ENCODE measurements at regions not wholly inside any gene's neighbourhood (a gene's known extent, or its start where the extent isn't known, plus 50 kb on each side); places are given as distances from the start of the nearest gene placed in this dataset.

DNA sequence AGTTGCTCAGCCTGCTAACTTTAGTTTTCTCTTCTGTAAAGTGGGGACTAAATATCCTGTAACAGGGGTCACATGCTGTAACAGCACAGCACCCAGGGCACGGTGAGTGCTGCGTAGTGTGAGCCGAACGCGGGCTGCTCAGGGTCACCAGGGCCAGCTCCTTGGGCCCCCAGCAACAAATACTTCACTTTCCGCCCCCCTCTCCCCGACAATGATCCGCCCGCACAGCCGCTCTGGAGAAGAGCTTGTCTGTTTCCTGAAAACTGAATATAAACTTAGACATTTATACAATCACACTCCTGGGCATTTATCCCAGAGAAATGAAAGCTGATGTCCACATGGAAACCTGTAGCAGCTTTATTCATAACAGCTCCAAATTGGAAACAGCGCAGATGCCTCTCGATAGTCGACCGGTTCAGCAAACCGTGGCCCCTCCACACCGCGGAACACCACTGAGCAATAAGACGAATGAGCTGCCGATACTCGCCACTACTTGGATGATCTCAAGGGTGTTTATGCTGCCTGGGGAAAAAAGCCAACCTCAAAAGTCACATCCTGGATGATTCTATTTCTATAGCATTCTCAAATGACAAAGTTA is 267.2 kb downstream of the PARN start:
- no peak for DNase-seq (ENCODE audit: low read depth in 2 of 2)

- no peak for DNase-seq (ENCODE audit: low read depth in 2 of 2)
Observed at GRCh38 chr16:14360326-14361037, 269.6 kb downstream of the PARN start.

DNA sequence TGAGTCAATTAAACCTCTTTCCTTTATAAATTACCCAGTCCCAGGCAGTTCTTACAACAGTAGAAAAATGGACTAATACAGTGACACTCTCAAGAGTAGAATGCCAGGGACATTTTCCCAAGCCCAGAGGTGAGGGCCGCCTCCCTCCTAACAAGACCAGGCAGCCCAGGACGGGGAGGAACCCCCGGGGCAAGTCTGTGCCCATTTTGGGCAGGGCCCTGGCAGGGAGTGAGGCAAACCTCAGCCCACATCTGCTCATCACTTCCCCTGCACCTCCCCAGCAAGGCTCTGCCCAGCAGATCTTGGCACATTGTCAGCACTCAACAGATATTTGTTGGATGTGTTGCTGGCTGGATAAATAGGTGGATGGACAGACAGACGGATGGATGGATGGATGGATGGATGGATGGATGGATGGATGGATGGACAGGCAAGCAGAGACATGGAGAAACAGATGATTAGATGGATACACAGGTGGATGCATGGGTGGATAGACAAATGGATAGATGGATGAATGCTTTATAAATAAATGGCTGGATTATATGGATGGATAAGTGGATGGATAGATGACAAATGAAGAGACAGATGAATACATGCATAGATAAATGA is 271.3 kb downstream of the PARN start:
- DNase-seq (ENCODE audit: low read depth in 2 of 2) = no peak

GRCh38 chr16:14357328-14357727 is 272.7 kb downstream of the PARN start:
- no peak for DNase-seq (ENCODE audit: low read depth in 2 of 2)

DNA sequence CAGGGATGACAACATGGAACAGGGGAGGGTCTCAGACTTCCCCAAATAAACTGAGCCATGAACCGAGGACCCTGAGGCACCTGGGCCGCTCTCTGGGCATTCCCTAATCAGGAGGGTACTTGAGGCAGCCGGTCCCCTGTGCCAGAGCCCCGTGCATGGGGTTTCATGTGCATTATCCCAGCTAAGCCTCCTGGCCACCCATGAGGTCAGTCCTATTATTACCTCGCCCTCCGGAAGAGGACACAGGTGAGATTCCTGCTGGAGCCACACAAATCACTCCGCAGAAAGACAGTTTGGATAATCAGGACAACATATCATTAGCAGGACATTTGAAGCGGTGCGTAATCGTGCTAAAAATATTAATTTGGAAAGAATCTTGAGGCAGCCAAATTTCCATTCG is 274.0 kb downstream of the PARN start:
- DNase-seq (ENCODE audit: low read depth in 2 of 2) = no peak

GRCh38 chr16:14354561-14355351 is 275.3 kb downstream of the PARN start:
- DNase-seq (ENCODE audit: low read depth in 2 of 2) = peak in 1 of 2 donors; percentile 7

DNA sequence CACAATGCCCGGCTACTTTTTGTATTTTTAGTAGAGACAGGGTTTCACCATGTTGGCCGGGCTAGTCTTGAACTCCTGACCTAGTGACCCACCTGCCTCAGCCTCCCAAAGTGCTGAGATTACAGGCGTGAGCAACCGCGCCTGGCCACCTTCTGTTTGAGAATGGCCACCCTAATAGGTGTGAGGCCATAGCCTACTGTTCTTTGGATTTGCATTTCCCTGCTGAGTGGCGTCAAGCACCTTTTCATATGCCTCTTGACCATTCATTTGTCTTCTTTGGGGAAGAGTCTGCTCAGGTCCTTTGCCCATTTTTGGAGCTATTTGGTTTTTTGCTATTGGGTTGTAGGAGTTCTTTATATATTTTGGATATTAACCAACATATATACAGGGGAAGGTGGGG is 276.7 kb downstream of the PARN start:
- DNase-seq (ENCODE audit: low read depth in 2 of 2) = no peak

- DNase-seq (ENCODE audit: low read depth in 2 of 2) = no peak
Observed at GRCh38 chr16:14351647-14352046, 278.4 kb downstream of the PARN start.

GRCh38 chr16:14350626-14351025 is 279.4 kb downstream of the PARN start:
- DNase-seq (ENCODE audit: low read depth in 2 of 2) = no peak

- DNase-seq (ENCODE audit: low read depth in 2 of 2) = no peak
Observed at GRCh38 chr16:14350081-14350480, 279.0 kb downstream of the MRTFB start.

DNA sequence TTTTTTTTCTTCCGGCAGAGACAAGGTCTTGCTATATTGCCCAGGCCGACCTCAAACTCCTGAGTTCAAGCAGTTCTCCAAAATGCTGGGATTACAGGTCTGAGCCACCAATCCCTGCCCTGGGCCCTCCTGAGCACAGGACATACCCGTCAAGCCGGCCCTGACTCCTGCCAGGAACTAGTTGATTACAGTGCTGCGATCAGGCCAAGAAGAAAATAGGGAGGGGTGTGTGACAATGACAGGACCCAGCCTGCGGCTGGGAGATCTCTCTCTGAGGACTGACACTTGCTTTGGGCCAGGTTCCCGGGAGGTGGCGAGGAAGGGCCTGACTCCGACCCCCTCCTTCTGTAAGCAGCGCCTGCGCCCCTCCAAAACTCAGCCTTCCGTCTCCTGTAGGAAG is 276.6 kb downstream of the MRTFB start:
- no peak for DNase-seq (ENCODE audit: low read depth in 2 of 2)

DNA sequence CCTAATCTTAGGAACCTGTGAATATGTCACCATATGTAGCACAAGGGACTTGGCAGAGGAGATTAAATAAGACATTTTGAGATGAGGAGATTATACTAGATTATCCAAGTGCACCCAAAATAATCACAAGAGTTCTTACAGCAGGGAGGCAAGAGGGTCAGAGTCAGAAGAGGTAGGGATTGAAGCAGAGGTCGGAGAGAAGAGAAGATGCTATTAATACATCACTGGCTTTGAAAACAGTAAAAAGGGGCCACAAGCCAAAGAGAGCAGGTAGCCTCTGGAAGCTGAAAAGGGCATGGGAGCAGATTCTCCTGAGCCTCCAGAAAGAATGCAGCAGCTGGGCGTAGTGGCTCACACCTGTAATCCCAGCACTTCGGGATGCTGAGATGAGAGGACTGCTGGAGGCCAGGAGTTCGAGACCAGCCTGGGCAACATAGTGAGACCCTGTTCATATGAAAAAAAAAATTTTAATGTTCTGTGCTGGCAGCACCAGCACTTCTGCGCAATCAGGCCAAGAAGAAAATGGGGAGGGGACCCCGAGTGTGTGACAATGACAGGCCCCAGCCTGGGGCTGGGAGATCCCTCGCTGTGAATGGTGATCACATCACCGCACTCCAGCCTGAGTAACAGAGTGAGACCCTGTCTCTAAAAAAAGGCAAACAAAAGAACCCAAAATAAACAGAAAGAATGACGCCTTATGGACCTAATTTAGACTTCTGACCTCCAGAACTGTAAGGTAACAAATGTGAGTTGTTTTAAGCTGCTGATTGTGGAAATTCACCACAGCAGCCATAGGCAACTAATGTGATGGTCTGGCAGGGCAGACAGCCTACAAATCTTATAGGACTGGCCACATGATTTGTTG is 275.4 kb downstream of the MRTFB start:
- DNase-seq (ENCODE audit: low read depth in 2 of 2) = no peak

GRCh38 chr16:14345512-14346115 is 274.5 kb downstream of the MRTFB start:
- no peak for DNase-seq (ENCODE audit: low read depth in 2 of 2)

GRCh38 chr16:14344945-14345344 is 273.8 kb downstream of the MRTFB start:
- DNase-seq (ENCODE audit: low read depth in 2 of 2) = no peak

- no peak for DNase-seq (ENCODE audit: low read depth in 2 of 2)
Observed at GRCh38 chr16:14344292-14344691, 273.2 kb downstream of the MRTFB start.

DNA sequence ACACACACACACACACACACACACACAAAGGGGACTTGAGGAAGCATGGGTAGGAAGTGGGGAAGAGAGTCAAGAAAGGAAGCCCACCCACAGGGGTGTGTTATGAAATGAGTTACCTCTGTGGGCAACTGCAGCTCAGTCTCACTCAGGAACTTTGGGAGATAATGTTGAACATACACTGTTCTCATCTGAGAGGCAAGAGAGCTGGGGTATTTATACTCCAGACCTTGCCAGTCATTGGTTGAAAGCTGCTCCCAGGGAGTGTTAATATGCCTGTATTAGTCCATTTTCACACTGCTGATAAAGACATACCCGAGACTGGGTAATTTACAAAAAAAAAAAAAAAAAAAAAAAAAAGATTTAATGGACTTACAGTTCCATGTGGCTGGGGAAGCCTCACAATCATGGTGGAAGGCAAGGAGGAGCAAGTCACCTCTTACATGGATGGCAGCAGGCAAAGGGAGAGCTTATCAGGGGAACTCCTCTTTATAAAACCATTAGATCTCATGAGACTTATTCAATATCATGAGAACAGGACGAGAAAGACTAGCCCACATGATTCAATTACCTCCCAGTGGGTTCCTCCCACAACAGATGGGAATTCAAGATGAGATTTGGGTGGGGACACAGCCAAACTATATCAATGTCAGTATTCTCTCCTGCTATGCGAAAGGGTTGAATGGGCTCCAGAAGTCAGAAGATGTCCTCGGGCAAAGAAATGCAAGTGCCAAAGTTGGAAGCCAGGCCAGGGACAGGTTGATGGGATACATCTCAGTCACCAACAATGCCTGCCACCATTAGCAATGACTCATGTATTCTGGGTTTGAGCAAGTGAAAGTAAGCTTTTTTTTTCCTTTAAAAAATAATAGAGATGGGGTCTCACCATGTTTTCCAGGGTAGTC is 270.5 kb downstream of the MRTFB start:
- no peak for DNase-seq (ENCODE audit: low read depth in 2 of 2)

GRCh38 chr16:14339694-14340093 is 268.6 kb downstream of the MRTFB start:
- no peak for DNase-seq (ENCODE audit: low read depth in 2 of 2)

- DNase-seq (ENCODE audit: low read depth in 2 of 2) = no peak
Observed at GRCh38 chr16:14338969-14339368, 267.9 kb downstream of the MRTFB start.

GRCh38 chr16:14338236-14338635 is 267.1 kb downstream of the MRTFB start:
- no peak for DNase-seq (ENCODE audit: low read depth in 2 of 2)

All from stimulated activated CD8-positive, alpha-beta memory T cell treated with anti-CD3 and anti-CD28 coated beads, Interleukin-2, amount 100 ng/mL, for 48 hours (primary cell).